Eye (tissue), 1 donor: ENCODE measurements at regions not wholly inside any gene's neighbourhood (a gene's known extent, or its start where the extent isn't known, plus 50 kb on each side); places are given as distances from the start of the nearest gene placed in this dataset.

Experiments
- DNase-seq: peaks from one replicate; pipeline ENCODE4 v3.0.0-alpha.2; 2015

DNA sequence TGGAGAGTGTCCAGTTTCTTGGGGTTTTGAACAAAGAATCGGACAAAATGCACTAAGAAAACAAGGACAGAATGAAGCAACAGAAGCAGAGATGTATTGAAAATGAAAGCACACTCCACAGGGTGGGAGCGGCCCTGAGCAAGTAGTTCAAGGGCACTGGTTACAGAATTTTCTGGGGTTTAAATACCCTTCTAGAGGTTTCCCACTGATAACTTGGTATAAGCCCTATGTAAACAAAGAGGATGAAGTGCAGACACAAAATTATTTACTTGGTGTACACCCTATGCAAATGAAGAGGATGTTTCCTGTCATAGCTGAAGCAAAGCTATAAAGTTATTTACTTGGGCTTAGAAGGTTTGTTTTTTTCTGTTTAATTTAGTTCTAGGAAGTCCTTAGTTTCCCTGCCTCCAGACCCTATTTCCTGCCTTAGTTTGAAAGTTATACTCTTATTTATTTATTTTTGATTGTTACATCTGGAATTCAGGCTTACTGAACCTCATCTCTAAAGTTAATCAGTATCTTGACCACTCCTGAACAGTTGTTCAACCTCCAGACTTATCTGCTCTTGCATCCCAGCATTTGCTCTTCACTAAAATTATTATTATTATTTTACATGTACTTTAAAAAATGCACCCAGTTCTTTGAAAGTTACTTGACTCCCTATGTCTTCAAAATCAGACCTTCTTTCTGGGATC lies 193.5 kb downstream of the SPP2 start:
- no peak for DNase-seq

DNA sequence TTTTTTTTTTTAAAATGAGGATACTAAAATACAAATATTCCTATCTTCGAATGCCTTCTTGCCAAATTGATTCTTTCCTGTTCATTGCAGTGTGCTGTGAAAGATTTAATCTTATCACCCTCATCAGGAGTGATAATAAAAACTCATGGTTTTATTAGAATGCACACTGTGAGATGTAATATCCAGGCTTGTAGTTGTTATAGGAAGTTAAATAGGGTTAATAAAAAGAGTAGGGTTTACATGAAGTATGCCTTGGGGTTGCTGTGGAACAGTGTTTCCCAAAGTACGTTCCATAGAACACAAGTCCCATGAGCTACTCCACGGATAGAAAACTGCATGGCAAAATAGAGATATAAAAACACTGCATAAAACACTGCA lies 191.9 kb downstream of the SPP2 start:
- DNase-seq: no peak

DNA sequence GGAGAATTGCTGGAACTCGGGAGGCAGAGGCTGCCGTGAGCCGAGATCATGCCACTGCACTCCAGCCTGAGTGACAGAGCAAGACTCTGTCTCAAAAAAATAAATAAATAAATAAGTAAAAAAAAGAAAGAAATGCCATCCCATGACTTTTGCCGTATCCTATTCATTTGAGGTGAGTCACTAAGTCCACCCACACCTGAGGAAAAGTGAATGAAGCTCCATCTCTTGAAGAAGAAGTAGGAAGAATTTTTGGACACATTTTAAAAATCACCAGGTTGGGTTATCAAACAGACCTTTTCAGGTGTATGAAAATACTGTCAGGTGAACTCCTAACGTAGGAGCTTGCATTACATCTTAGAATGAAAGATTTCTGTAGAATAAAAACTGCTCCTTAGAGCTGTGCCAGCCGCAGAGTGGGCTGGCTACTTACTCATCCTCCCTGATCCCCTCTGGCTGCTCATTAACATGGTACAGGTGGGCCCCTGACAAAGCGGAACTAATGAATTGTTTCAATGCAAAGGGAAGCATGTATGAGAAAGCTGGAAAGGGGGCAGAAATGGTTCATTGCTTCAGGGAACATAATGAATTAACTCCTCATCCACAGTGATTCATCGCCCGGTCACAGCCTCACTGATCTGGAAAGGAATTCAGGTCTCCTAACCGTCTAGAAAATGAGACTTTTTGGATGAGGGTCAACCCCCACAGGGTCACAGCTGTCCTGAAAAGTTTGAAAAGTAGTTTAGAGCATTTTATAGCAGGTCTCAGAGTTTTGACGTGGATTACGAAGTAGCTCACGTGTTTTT lies 191.4 kb downstream of the SPP2 start:
- DNase-seq: peak; percentile 76

- DNase-seq: no peak
Observed at GRCh38 chr2:234240917-234241316, 190.4 kb downstream of the SPP2 start.

- no peak for DNase-seq
Observed at GRCh38 chr2:234235191-234235590, 184.7 kb downstream of the SPP2 start.

DNA sequence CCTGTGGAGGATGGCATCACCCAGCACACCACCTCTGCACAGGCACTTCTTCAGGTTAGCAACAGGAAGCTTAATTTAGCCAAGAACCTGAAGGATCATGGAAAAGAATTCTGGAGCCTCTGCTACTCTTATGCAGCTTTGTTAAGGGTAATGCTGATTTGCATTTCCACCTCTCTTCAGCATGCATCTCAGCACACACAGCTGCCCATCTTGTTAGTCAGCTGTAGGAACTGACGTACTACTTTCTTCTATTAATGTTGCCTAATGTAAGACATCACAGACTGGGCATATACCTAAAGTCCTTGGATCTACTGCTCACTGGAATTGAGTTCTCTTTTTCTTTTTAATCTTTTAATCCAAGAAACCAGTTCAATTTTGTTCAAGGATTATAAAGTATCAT lies 181.0 kb downstream of the SPP2 start:
- DNase-seq: no peak

DNA sequence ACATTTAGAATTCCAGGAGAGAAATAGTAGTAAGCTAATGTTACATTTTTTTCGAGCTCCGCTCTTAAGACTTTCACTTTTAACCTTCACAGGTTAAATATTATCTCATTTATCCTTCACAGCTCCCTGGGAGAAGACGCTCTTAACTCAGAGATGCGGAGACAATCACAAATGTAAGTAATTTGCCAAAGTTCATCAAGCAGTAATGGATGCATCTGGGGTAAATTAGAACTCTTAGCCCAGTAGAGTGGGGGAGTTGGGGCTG lies 168.5 kb downstream of the SPP2 start:
- no peak for DNase-seq

DNA sequence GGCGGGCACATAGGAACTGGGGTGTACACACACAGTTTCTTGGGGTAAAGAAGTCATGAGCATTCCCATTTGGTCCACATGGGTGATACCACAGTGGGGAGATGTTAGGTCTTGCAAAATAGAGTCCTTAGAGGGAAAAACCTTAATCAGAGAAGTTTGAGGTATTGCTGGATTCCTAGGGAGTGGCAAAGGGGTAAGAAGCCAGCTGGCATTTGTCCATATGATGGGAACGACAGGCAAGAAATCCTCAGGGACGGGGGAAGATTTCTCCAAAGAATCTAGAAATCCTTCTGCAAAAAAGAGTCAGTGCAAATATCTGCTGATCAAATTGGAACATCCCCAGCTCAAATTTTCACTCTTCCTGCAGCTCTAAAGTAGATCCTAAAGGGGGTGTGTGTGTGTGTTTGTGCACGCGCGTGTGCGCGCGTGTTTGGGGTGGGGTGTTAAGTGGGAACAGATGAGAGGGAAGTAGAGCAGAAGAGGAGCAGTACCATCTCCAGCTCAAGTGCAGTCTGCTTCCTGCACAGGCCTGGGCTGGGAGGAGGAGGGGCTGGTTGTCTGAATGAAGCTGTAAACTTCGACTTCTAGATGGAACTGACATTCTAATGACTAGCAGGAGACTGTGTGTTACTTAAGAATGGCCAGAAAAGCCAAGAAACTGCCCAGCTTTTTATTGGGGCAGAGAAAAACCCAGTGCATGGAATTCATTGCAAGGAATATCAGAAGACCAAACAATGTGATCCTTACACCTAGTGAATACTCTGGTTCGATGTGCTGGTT lies 168.0 kb downstream of the SPP2 start:
- DNase-seq: peak; percentile 42

DNA sequence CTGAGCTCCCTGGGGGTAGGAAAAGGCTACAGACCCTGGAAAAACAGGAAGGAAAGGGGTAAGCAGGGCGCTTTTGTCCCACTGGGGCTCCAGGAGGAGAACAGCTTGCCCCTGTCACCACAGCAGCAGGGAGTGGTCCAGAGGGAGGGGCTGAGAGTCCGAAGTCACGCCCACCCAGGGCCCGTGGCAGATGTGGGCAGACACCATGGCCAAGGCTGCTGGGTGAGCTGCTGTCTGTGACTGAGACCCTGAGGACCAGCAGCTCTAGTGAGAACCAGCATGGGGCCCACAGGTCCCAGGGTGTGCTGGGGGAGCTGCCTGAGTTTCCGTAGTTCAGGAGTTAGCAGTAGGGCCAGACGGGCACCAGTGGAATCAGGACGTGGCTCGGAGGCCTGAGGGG lies 162.0 kb downstream of the SPP2 start:
- DNase-seq: peak; percentile 9

GRCh38 chr2:234211797-234212196 lies 161.3 kb downstream of the SPP2 start:
- peak; percentile 16 for DNase-seq

DNA sequence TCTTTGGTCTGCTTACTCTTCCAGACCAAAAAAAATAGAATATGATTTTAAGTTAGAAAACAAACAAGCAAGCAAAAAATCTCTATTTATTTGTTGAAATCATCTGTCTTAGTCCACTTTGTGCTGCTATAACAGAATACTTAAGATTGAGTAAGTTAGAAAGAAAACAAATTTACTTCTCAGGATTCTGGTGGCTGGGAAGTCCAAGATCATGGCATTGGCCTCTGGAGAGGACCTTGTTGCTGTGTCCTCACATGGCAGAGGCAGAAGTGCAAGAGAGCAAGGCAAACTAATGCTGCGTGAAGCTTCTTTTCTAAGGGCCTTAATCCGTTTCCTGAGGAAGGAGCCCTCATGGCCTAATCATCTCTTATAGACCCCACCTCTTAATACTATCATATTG lies 156.2 kb downstream of the SPP2 start:
- DNase-seq: no peak

- DNase-seq: no peak
Observed at GRCh38 chr2:234204480-234204879, 154.0 kb downstream of the SPP2 start.

- no peak for DNase-seq
Observed at GRCh38 chr2:234203135-234203984, 152.9 kb downstream of the SPP2 start.

GRCh38 chr2:234202601-234203000 lies 152.1 kb downstream of the SPP2 start:
- no peak for DNase-seq

- DNase-seq: peak; percentile 40
Observed at GRCh38 chr2:234199996-234200395, 149.5 kb downstream of the SPP2 start.

DNA sequence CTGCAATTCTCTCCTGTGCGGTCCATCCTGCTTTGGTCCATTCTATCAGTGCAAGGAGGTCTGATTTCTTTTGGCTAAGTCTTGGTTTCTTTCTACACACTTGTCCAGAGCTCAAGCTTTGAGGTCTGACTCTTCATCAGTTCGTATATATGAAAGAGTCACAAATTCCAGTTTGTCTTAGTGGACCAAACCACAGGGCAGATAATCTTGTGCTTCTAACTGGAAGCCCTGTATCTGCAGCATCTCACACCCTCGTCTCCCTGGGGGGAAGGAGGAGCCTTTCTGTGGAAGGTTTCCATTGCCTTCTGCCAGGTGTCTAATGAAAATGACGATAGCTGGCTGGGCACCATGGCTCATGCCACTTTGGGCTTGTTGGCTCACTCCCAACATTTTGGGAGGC lies 148.5 kb downstream of the SPP2 start:
- DNase-seq: no peak

DNA sequence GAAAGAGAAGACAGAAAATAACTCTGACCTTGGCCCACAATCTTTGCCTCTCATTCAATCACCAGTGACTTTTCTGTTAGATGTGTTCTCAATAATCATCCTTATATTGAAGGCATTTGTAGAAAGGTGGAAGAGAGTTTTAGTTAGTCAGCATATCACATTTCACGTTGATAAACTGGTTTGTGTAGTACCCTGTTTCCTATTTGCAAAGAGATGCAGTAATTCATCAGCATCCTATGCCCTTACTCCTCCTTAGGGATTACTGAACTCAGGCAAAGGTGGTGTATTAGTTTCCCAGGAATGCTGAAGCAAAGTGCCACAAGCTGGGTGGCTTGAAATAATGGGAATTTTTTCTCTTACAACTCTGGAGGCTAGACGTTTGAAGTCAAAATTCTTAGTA lies 145.0 kb downstream of the SPP2 start:
- no peak for DNase-seq

DNA sequence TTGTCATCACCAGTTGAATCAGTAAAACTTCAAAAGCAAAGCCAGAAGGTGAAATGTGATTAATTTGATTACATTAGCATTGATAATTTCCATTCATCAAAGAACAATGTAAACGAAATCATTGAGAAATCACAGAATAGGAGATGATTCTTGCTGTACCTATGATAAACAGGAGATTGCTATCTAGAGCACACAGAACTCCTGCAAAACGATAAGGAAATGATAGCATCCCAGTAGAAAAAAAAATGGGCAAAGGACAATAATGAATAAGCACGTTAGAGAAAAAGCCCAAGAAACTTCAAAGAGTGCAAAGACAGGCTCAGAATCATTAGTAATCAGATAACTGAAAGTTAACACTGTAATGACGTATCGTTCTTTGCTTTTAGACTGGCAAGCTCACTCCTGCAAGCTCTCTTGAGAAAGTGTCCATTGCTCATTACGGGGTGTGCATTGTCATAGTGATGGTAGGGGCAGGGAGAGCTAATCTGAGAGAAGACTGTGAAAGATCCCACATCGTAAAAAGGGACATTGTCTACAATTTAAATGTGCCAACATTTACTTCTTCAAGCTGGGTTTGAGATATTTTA lies 143.6 kb downstream of the SPP2 start:
- no peak for DNase-seq

- DNase-seq: no peak
Observed at GRCh38 chr2:234191819-234192407, 141.4 kb downstream of the SPP2 start.

DNA sequence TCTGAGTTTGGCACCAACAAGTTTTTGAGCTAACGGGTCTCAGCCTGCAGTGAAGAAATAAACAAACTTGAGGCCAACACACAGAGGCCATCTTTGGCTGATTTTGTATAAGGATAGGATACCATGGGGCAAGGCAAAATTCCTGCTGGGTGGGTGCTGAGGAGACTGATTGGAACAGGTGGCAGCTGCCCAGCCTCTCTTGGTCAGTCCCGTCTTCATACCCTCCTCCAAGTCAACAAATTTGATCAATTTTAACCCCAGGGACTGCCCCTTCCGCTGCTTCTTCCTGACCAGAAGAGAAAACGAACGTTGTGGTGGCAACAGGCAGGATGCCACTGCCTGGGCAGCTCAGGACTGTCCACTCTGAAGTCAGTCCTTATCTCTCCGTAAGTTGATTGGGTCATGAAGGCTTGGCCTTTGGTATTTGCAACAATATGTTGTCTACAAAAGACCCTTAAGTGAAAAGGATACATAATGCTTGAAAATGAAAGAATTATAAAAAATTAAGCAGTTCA lies 139.3 kb downstream of the SPP2 start:
- DNase-seq: no peak

DNA sequence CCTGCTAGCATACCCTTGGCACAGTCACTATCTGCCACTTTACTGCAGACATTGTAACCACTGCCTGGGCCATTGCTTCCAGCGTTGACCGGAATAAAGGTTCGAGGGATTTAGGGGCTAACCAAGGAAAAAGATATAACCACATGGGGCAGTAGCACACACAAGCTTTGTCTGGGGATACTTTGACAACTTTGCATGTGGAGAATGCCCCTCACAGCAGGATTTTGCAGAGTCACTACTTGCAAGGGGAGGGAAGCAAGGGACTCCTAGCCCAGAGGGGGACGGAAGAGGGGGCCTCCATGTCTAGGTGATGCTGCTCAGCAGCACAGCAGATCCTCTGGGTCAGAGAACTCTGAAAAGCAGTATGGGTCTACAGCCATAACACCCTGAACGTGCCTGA lies 138.7 kb downstream of the SPP2 start:
- DNase-seq: no peak

- DNase-seq: no peak
Observed at GRCh38 chr2:234187646-234188174, 137.2 kb downstream of the SPP2 start.
